D721Med (cell line): ENCODE measurements at regions not wholly inside any gene's neighbourhood (a gene's known extent, or its start where the extent isn't known, plus 50 kb on each side); places are given as distances from the start of the nearest gene placed in this dataset.
"Not testable (repeated sequence)": the region's sequence is repeated elsewhere in the genome, so short reads cannot be mapped to it uniquely, and the experiment has no call there.

Source experiments
- DNase-seq: peaks from one replicate; pipeline ENCODE4 v3.0.0; 2011; ENCODE audit warnings: low spot score; ENCODE audit not compliant: insufficient read length
- FAIRE-seq: peaks from 2 replicates; lab custom pipeline; 2011; peaks lifted over from hg19 to GRCh38; lab: Jason Lieb, UNC
- TF ChIP-seq, protein P1 (sequence below): IDR thresholded peaks from 2 replicates; pipeline ENCODE4 v1.5.1; 2012; ENCODE audit warnings: mild to moderate bottlenecking, control low read depth; ENCODE audit not compliant: insufficient read depth; ENCODE audit errors: missing control alignments

DNA sequence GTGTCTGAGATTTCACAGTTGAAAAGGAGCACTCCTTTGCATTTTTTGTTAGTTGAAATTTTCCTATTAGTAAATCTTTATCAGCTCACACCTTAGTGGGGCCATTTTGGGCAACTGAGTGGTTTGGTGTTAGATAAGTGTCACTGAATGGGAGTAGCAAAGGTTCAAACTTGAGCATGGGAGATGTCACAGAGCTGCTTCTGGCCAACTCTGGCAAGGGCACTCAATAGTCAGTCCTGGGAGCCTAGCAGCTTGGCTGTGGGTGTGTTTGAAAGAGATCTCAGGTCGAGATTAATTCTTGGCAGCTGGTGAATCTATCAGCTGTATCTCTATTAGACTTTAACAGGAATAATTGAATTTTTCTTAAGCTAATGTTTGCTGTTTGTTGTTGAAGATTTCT is 579.3 kb downstream of the EDEM1 start:
- DNase-seq (no peak), FAIRE-seq (no peak)
- TF ChIP-seq, protein P1, sequence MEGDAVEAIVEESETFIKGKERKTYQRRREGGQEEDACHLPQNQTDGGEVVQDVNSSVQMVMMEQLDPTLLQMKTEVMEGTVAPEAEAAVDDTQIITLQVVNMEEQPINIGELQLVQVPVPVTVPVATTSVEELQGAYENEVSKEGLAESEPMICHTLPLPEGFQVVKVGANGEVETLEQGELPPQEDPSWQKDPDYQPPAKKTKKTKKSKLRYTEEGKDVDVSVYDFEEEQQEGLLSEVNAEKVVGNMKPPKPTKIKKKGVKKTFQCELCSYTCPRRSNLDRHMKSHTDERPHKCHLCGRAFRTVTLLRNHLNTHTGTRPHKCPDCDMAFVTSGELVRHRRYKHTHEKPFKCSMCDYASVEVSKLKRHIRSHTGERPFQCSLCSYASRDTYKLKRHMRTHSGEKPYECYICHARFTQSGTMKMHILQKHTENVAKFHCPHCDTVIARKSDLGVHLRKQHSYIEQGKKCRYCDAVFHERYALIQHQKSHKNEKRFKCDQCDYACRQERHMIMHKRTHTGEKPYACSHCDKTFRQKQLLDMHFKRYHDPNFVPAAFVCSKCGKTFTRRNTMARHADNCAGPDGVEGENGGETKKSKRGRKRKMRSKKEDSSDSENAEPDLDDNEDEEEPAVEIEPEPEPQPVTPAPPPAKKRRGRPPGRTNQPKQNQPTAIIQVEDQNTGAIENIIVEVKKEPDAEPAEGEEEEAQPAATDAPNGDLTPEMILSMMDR, result no peak

DNA sequence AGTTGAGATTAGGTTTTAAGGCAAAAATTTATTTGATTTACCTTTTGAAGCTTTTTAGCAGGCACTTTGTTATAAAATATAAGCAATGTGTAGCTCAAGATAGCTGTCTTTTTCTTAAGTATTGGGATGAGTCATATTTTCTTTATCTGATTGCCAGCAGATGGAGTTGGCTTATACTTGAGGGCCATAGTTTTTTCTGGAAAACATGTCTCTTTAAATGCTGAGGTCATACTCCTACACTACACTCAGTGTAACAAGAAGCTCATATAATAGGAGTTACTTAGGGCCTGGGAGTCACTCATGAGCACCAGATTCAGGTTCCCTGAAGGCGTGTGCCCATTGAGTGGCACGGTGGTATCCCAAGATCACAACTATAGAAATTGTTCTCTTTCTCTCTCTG is 579.8 kb downstream of the EDEM1 start:
- TF ChIP-seq, protein P1, result no peak
- DNase-seq, result no peak
- FAIRE-seq, result no peak

DNA sequence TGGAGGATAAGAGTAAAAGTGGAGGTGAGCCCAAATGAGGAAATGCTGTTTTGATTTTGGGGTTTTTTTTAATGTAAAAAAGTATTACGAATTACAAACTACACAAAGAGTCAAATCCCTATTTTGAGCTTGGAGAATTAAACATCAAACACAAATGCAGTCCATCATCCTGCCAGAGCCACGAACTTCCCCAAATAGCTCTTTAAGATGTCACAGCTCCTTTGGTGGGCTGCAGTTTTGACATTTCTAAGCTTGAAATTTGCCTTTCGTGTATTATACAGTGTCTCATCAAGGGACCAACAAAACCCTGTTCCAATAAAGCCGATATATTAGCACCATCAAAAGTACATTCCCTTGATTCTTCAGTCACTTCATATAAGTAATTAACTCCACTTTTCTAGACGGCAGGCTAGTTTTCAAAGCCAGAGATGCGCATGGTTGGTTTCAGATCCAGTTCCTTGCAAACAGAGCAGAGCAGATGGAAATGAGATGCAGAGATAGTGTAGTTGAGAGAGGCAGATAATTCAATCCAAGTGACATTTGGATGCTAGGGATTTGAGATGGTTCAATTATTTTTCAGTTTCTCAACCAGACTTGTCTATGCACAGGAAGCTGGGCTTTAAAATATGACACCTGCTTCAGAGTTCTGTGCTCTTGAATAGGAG is 580.9 kb downstream of the EDEM1 start:
- DNase-seq (no peak), FAIRE-seq (no peak)
- TF ChIP-seq, protein P1, result no peak

DNA sequence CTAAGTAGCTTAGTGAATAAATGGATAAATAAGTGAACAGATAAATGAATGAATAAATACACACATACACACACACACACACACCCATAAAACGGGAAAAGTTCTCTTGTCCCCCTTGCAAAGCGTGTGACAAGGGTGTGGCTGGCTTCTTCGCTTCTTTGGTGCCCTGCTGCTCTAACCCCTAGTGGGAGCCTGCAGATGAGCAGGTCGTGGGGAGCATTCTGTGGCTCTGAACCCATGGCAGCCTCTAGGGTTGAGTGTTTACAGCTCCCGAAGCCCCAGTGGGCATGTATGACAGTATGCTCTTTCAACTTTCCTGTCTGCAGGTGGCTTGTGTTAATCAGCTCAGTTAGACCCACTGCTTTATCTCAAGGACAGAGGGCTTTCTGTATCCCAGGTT is 582.3 kb downstream of the EDEM1 start:
- TF ChIP-seq, protein P1, result no peak
- DNase-seq (no peak), FAIRE-seq (no peak)

DNA sequence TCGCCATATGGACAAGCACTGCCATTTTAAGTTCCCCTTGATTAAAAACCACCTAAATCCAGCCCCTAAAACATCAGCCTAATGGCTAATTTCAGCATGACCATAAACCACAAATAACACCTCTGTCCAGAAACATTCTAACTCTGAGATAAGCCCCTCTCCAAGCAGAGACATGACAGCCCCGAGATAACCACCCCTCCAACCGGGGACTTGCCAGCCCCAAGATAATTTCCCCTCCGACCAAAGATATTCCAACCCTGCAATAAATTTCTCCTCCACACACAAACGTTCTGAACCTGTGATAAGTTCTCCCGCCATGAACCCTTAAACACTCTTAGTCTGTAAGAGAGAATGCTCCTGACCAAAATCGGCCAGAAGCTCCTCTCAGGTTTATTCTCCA is 586.8 kb downstream of the EDEM1 start:
- FAIRE-seq, result no peak
- no peak for DNase-seq
- TF ChIP-seq, protein P1, result no peak

DNA sequence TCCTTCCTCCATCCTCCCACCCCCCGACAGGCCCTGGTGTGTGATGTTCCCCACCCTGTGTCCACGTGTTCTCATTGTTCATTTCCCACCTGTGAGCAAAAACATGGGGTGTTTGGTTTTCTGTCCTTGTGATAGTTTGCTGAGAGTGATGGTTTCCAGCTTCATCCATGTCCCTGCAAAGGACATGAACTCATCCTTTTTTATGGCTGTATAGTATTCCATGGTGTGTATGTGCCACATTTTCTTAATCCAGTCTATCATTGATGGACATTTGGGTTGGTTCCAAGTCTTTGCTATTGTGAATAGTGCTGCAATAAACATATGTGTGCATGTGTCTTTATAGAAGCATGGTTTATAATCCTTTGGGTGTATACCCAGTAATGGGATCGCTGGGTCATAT is 587.6 kb downstream of the EDEM1 start:
- not testable (repeated sequence) for FAIRE-seq, DNase-seq

DNA sequence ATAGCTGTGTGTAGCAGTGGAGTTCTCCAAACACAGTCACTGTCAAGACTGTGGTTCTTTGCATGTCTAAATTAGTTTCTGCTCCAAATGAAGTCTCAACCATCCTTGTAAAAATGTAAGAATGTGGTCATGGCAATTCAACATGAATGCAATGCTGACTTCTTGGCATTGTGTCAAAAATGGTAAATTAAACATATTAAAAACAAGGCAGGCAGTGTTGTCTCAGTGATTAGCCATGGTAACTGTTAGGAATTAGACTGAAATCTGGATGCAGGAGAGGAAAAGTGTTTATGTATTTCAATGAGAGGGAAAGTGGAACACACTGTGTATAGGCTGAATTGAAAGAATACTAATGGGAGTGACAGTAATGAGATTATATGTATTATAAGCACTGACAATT is 597.2 kb downstream of the EDEM1 start:
- no peak for DNase-seq
- TF ChIP-seq, protein P1, result no peak
- no peak for FAIRE-seq
